Neural progenitor cell (in vitro differentiated cells): ENCODE measurements at regions not wholly inside any gene's neighbourhood (a gene's known extent, or its start where the extent isn't known, plus 50 kb on each side); places are given as distances from the start of the nearest gene placed in this dataset.

Experiments
- DNase-seq: peaks from one replicate; pipeline ENCODE4 v3.0.0-alpha.2; 2016; ENCODE audit warnings: low spot score
- H2AFZ ChIP-seq: fragments of 200-600 bp; sonication (generic); replicated peaks from 2 replicates; pipeline ENCODE4 v1.6.1; 2016; ENCODE audit warnings: antibody characterized with exemption
- H3F3A ChIP-seq: fragments of 200-600 bp; sonication (generic); 2 replicates; pipeline ENCODE4 v1.6.1; 2016; ENCODE audit warnings: antibody characterized with exemption, low read depth
- H3K27ac ChIP-seq: fragments of 200-600 bp; sonication (generic); 2 replicates; pipeline ENCODE4 v1.5.1; 2016; ENCODE audit warnings: mild to moderate bottlenecking
- H3K27me3 ChIP-seq: fragments of 200-600 bp; sonication (generic); 2 replicates; pipeline ENCODE4 v1.6.1; 2016; ENCODE audit warnings: mild to moderate bottlenecking, moderate library complexity
- H3K36me3 ChIP-seq: fragments of 200-600 bp; sonication (generic); 2 replicates; pipeline ENCODE4 v1.5.1; 2016
- H3K4me1 ChIP-seq: fragments of 200-600 bp; sonication (generic); 2 replicates; pipeline ENCODE4 v1.6.1; 2016; ENCODE audit warnings: mixed run types
- H3K4me2 ChIP-seq: fragments of 200-600 bp; sonication (generic); 2 replicates; pipeline ENCODE4 v1.6.1; 2016
- H3K4me3 ChIP-seq: fragments of 200-600 bp; sonication (generic); 2 replicates; pipeline ENCODE4 v1.5.1; 2016
- H3K79me2 ChIP-seq: fragments of 200-600 bp; sonication (generic); 2 replicates; pipeline ENCODE4 v1.6.1; 2016; ENCODE audit warnings: low read depth
- H3K9ac ChIP-seq: fragments of 200-600 bp; sonication (generic); 2 replicates; pipeline ENCODE4 v1.6.1; 2016
- H3K9me3 ChIP-seq: fragments of 200-600 bp; sonication (generic); 2 replicates; pipeline ENCODE4 v1.5.1; 2016; ENCODE audit warnings: low read depth
- H4K20me1 ChIP-seq: fragments of 200-600 bp; sonication (generic); 2 replicates; pipeline ENCODE4 v1.6.1; 2016; ENCODE audit warnings: low read depth
- H3K27ac Mint-ChIP-seq: 3 replicates; pipeline ENCODE4 v1.8.0; 2021; ENCODE audit warnings: mixed read lengths
- H3K27me3 Mint-ChIP-seq: 2 replicates; pipeline ENCODE4 v1.8.0; 2022; ENCODE audit warnings: low read depth, mild to moderate bottlenecking, inconsistent platforms, moderate library complexity, mixed read lengths; ENCODE audit not compliant: insufficient read depth
- H3K36me3 Mint-ChIP-seq: 3 replicates; pipeline ENCODE4 v1.8.0; 2021; ENCODE audit warnings: mixed read lengths
- H3K4me1 Mint-ChIP-seq: 3 replicates; pipeline ENCODE4 v1.8.0; 2021; ENCODE audit warnings: mixed read lengths
- H3K4me3 Mint-ChIP-seq: 3 replicates; pipeline ENCODE4 v1.8.0; 2021; ENCODE audit warnings: mild to moderate bottlenecking, moderate library complexity, mixed read lengths
- H3K9me3 Mint-ChIP-seq: 3 replicates; pipeline ENCODE4 v1.8.0; 2020; ENCODE audit warnings: mixed read lengths
- CTCF ChIP-seq: fragments of 200-600 bp; sonication (generic); IDR thresholded peaks from 2 replicates; pipeline ENCODE4 v1.5.1; 2017; ENCODE audit warnings: antibody characterized with exemption, mild to moderate bottlenecking
- EZH2 ChIP-seq: fragments of 200-600 bp; sonication (generic); IDR thresholded peaks from 2 replicates; pipeline ENCODE4 v1.6.1; 2017; ENCODE audit warnings: antibody characterized with exemption, mild to moderate bottlenecking, moderate library complexity
- EZH2phosphoT487 ChIP-seq: fragments of 200-600 bp; sonication (generic); IDR thresholded peaks from 2 replicates; pipeline ENCODE4 v1.6.1; 2017; ENCODE audit warnings: antibody characterized with exemption

DNA sequence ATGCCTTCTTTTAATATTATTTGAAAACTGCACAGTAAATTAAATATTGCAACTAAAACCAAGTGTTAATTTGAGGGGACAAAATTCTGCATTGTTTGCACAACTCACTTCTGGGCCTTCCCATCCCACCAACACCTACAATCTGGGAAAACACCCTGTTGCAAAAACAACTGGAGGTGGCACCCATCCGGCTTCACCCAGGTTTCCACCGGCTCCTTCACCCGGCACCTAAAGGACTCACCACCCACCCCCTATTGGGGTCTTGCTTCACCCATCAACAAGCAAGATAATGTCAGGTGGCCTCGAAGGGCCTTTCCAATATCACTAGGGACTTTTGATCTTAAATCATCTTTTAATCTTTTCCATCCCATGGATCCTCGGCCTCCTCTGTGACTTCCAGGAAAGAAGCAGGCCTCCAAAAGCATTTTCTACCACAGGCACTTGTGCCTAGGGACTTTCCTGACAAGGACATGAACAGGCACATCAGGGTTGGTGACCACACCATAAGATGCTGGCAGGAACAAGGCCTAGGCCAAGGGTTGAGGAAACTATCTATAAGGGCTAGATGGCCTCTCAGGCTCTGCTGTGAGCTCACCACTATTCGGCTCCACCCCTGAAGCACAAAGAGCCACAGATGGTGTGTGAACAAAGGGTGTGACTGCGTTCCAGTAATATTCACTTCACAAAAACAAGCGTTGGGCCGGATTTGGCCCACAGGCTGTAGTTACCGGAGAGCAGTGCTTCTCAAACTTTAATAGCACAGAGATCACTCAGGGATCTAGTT is 205.1 kb downstream of the AUH start:
- TF ChIP-seq EZH2: no peak
- TF ChIP-seq CTCF: no peak
- TF ChIP-seq EZH2phosphoT487: no peak
- Histone ChIP-seq H3K9me3 (no peaks in the 10 kb centered on the region), H3K4me3 (no peak overlapping the region), H3K36me3 (no peaks in the 10 kb centered on the region), H3K27ac (no peak overlapping the region), H3K79me2 (no peaks in the 10 kb centered on the region), H3K9ac (no peak overlapping the region), H3K4me2 (no peak overlapping the region), H2AFZ (no peak overlapping the region), H3F3A (no peaks in the 10 kb centered on the region), H3K4me1 (no peaks in the 10 kb centered on the region), H3K27me3 (no peaks in the 10 kb centered on the region), H4K20me1 (no peaks in the 10 kb centered on the region)
- Mint-ChIP-seq H3K27me3 (peaks cover 2% of the 10 kb centered on the region), H3K9me3 (peaks cover 12% of the 10 kb centered on the region), H3K36me3 (no peaks in the 10 kb centered on the region), H3K4me1 (peaks cover 3% of the 10 kb centered on the region), H3K27ac (no peak overlapping the region), H3K4me3 (no peak overlapping the region)
- DNase-seq: no peak

- no peaks in the 10 kb centered on the region for H3K36me3 ChIP-seq
- H3K9me3 ChIP-seq: no peaks in the 10 kb centered on the region
- H3K4me1 ChIP-seq: no peaks in the 10 kb centered on the region
- peaks cover 15% of the 10 kb centered on the region for H3K4me1 Mint-ChIP-seq
- no peak overlapping the region for H3K4me3 Mint-ChIP-seq
- TF ChIP-seq EZH2phosphoT487 (no peak), CTCF (no peak), EZH2 (no peak)
- no peaks in the 10 kb centered on the region for H4K20me1 ChIP-seq
- no peak for DNase-seq
- peaks cover 4% of the 10 kb centered on the region for H3K9me3 Mint-ChIP-seq
- no peak overlapping the region for H3K27ac Mint-ChIP-seq
- no peak overlapping the region for H3K4me2 ChIP-seq
- H3K27ac ChIP-seq: no peak overlapping the region
- H2AFZ ChIP-seq: no peak overlapping the region
- no peaks in the 10 kb centered on the region for H3K79me2 ChIP-seq
- H3K36me3 Mint-ChIP-seq: no peaks in the 10 kb centered on the region
- peaks cover 8% of the 10 kb centered on the region for H3K27me3 Mint-ChIP-seq
- H3F3A ChIP-seq: no peaks in the 10 kb centered on the region
- H3K27me3 ChIP-seq: no peaks in the 10 kb centered on the region
- no peak overlapping the region for H3K4me3 ChIP-seq
- H3K9ac ChIP-seq: no peak overlapping the region
Observed at GRCh38 chr9:91157883-91158282, 203.8 kb downstream of the AUH start.

GRCh38 chr9:91158286-91158685 is 203.4 kb downstream of the AUH start:
- no peaks in the 10 kb centered on the region for H3F3A ChIP-seq
- H3K9ac ChIP-seq: no peak overlapping the region
- no peaks in the 10 kb centered on the region for H3K36me3 ChIP-seq
- no peak overlapping the region for H3K27ac ChIP-seq
- Mint-ChIP-seq H3K36me3 (no peaks in the 10 kb centered on the region), H3K4me3 (no peak overlapping the region), H3K27me3 (peaks cover 8% of the 10 kb centered on the region), H3K9me3 (peaks cover 2% of the 10 kb centered on the region), H3K27ac (no peak overlapping the region), H3K4me1 (peaks cover 18% of the 10 kb centered on the region)
- H2AFZ ChIP-seq: no peak overlapping the region
- H3K79me2 ChIP-seq: no peaks in the 10 kb centered on the region
- DNase-seq: no peak
- H3K27me3 ChIP-seq: no peaks in the 10 kb centered on the region
- H3K4me3 ChIP-seq: no peak overlapping the region
- no peaks in the 10 kb centered on the region for H3K4me1 ChIP-seq
- H3K9me3 ChIP-seq: no peaks in the 10 kb centered on the region
- no peak overlapping the region for H3K4me2 ChIP-seq
- no peak for TF ChIP-seq EZH2
- no peaks in the 10 kb centered on the region for H4K20me1 ChIP-seq

GRCh38 chr9:91158946-91159345 is 202.8 kb downstream of the AUH start:
- no peak overlapping the region for H3K27ac ChIP-seq
- H3K79me2 ChIP-seq: no peaks in the 10 kb centered on the region
- Mint-ChIP-seq H3K27me3 (peaks cover 8% of the 10 kb centered on the region), H3K9me3 (peaks cover 1% of the 10 kb centered on the region), H3K4me1 (peaks cover 18% of the 10 kb centered on the region), H3K4me3 (no peak overlapping the region), H3K36me3 (no peaks in the 10 kb centered on the region), H3K27ac (no peak overlapping the region)
- no peaks in the 10 kb centered on the region for H4K20me1 ChIP-seq
- no peaks in the 10 kb centered on the region for H3K36me3 ChIP-seq
- no peak overlapping the region for H3K9ac ChIP-seq
- H3F3A ChIP-seq: no peaks in the 10 kb centered on the region
- DNase-seq: no peak
- H3K4me2 ChIP-seq: no peak overlapping the region
- no peaks in the 10 kb centered on the region for H3K27me3 ChIP-seq
- no peak overlapping the region for H3K4me3 ChIP-seq
- TF ChIP-seq EZH2 (no peak), EZH2phosphoT487 (no peak), CTCF (no peak)
- no peaks in the 10 kb centered on the region for H3K9me3 ChIP-seq
- H3K4me1 ChIP-seq: no peaks in the 10 kb centered on the region
- H2AFZ ChIP-seq: no peak overlapping the region
